Epithelial cell of prostate (primary cell): ENCODE measurements at regions not wholly inside any gene's neighbourhood (a gene's known extent, or its start where the extent isn't known, plus 50 kb on each side); places are given as distances from the start of the nearest gene placed in this dataset.
A peak's percentile ranks its signal among the peaks of the same experiment; 100 is the strongest.

Experiments used
- DNase-seq: peaks from one replicate; pipeline ENCODE4 v3.0.0-alpha.2; 2011; ENCODE audit warnings: low read depth, low spot score
- H3K27ac ChIP-seq: fragments of 450-650 bp; 2 replicates; pipeline ENCODE4 v1.5.1; 2017; ENCODE audit warnings: mild to moderate bottlenecking

GRCh38 chr2:42856891-42857632 lies 64.7 kb upstream of the HAAO start:
- DNase-seq: no peak
- no peak overlapping the region for H3K27ac ChIP-seq

GRCh38 chr2:42856106-42856860 lies 63.9 kb upstream of the HAAO start:
- no peak overlapping the region for H3K27ac ChIP-seq
- DNase-seq: no peak

- H3K27ac ChIP-seq: no peak overlapping the region
- DNase-seq: no peak
Observed at GRCh38 chr2:42855221-42855970, 63.0 kb upstream of the HAAO start.

- peak; percentile 18 for DNase-seq
- peak overlapping the region; percentile 54 for H3K27ac ChIP-seq
Observed at GRCh38 chr2:42854207-42854818, 61.9 kb upstream of the HAAO start.

GRCh38 chr2:42853549-42854206 lies 61.3 kb upstream of the HAAO start:
- H3K27ac ChIP-seq: peak overlapping the region; percentile 54
- DNase-seq: no peak

- no peak for DNase-seq
- H3K27ac ChIP-seq: no peak overlapping the region
Observed at GRCh38 chr2:42852798-42853197, 60.4 kb upstream of the HAAO start.

- DNase-seq: no peak
- H3K27ac ChIP-seq: no peak overlapping the region
Observed at GRCh38 chr2:42851740-42852250, 59.4 kb upstream of the HAAO start.

GRCh38 chr2:42851186-42851585 lies 58.8 kb upstream of the HAAO start:
- no peak for DNase-seq
- H3K27ac ChIP-seq: no peak overlapping the region

GRCh38 chr2:42850016-42850805 lies 57.8 kb upstream of the HAAO start:
- DNase-seq: no peak
- H3K27ac ChIP-seq: no peak overlapping the region

GRCh38 chr2:42849311-42849710 lies 56.9 kb upstream of the HAAO start:
- no peak overlapping the region for H3K27ac ChIP-seq
- no peak for DNase-seq

- DNase-seq: no peak
- H3K27ac ChIP-seq: no peak overlapping the region
Observed at GRCh38 chr2:42848726-42849290, 56.4 kb upstream of the HAAO start.

GRCh38 chr2:42848265-42848664 lies 55.9 kb upstream of the HAAO start:
- H3K27ac ChIP-seq: no peak overlapping the region
- no peak for DNase-seq

GRCh38 chr2:42847596-42848151 lies 55.3 kb upstream of the HAAO start:
- H3K27ac ChIP-seq: no peak overlapping the region
- DNase-seq: no peak

- no peak for DNase-seq
- no peak overlapping the region for H3K27ac ChIP-seq
Observed at GRCh38 chr2:42846932-42847595, 54.7 kb upstream of the HAAO start.

- H3K27ac ChIP-seq: no peak overlapping the region
- DNase-seq: no peak
Observed at GRCh38 chr2:42846026-42846425, 53.6 kb upstream of the HAAO start.

- peak; percentile 75 for DNase-seq
- H3K27ac ChIP-seq: peak overlapping the region; percentile 17
Observed at GRCh38 chr2:42844901-42845821, 52.8 kb upstream of the HAAO start.

GRCh38 chr2:42844366-42844765 lies 52.0 kb upstream of the HAAO start:
- no peak for DNase-seq
- H3K27ac ChIP-seq: no peak overlapping the region
